ENCODE measurements at regions not wholly inside any gene's neighbourhood (a gene's known extent, or its start where the extent isn't known, plus 50 kb on each side); places are given as distances from the start of the nearest gene placed in this dataset.

DNA sequence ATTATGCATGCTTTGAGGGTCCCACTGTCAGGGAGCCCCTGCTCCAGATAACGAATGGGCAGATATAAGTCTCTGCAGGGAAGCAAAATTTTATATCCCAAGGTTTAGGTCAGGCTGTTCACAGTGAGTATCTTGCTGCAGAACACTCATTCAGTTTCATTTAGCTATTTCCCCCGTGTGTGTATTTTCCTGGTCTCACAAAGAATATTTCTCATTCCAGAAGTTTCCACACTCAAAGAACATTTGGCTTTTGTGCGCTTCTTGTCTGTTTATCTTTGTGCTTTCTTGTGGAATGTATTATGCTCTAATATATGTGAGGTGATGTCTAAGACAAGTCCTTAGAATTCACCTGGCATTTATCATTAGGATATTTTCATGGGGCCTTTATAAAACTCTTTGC, 140.4 kb upstream of the MMADHC start:
- no peaks in the 10 kb centered on the region for H3F3A ChIP-seq (ENCODE audit: insufficient read depth, low read depth)
- H3K4me1 ChIP-seq (replicated peaks; ENCODE audit: insufficient read depth): no peaks in the 10 kb centered on the region; the same call in 1 of the 2 replicates
- DNase-seq: no peak
- no peaks in the 10 kb centered on the region for H3K9me2 ChIP-seq (ENCODE audit: insufficient read depth)
- intact Hi-C loops (cut with micrococcal nuclease; ENCODE audit: unreplicated experiment): no loop called here
- ChIA-PET CTCF (no interaction called here), POLR2A (ENCODE audit: unreplicated experiment) (no interaction called here)
- no peak overlapping the region for H3K4me2 ChIP-seq
- no peak overlapping the region for H3K4me3 ChIP-seq
- H3K36me3 ChIP-seq (ENCODE audit: low read depth): no peaks in the 10 kb centered on the region
- no TSS peak for BruUV-seq (replicated peaks)
- H3K27me3 ChIP-seq (ENCODE audit: insufficient read depth, low read depth): no peaks in the 10 kb centered on the region
- no peaks in the 10 kb centered on the region for H4K20me1 ChIP-seq (ENCODE audit: insufficient read depth)
- no peak overlapping the region for H3K27ac ChIP-seq
- TF ChIP-seq, protein P1, sequence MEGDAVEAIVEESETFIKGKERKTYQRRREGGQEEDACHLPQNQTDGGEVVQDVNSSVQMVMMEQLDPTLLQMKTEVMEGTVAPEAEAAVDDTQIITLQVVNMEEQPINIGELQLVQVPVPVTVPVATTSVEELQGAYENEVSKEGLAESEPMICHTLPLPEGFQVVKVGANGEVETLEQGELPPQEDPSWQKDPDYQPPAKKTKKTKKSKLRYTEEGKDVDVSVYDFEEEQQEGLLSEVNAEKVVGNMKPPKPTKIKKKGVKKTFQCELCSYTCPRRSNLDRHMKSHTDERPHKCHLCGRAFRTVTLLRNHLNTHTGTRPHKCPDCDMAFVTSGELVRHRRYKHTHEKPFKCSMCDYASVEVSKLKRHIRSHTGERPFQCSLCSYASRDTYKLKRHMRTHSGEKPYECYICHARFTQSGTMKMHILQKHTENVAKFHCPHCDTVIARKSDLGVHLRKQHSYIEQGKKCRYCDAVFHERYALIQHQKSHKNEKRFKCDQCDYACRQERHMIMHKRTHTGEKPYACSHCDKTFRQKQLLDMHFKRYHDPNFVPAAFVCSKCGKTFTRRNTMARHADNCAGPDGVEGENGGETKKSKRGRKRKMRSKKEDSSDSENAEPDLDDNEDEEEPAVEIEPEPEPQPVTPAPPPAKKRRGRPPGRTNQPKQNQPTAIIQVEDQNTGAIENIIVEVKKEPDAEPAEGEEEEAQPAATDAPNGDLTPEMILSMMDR (conservative IDR thresholded peaks at IDR 0.05): no peak
- no peak for TF ChIP-seq EZH2 (IDR thresholded peaks at IDR 0.05; ENCODE audit: low read depth)
- no peaks in the 10 kb centered on the region for H3K79me2 ChIP-seq (ENCODE audit: low read depth)
- H3K9me3 ChIP-seq (ENCODE audit: insufficient read depth, low read depth): no peaks in the 10 kb centered on the region
- no peak overlapping the region for H2AFZ ChIP-seq

DNA sequence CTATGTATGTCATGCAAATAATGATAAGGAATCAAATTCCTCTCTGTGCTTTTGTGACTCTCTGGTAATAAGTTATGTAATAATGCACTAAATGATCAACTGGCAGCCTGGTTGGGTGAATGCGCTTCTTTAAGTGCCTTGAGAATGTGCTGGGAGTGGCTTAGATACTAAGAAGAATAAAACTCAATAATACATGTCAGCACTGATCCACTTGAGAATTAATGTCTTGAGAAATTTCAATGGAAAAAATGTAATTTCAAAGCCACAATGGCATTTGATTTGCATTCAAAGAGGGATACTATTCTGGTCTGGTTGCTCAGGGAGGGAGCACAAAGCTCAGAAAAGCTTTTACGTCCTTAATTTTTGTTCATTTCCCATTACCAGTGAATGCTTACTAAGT, 137.7 kb upstream of the MMADHC start:
- ChIA-PET CTCF (no interaction called here), POLR2A (ENCODE audit: unreplicated experiment) (no interaction called here)
- H3K27ac ChIP-seq: no peak overlapping the region
- DNase-seq: no peak
- no peaks in the 10 kb centered on the region for H3K4me1 ChIP-seq (replicated peaks; ENCODE audit: insufficient read depth)
- no peak overlapping the region for H3K4me3 ChIP-seq
- intact Hi-C loops (cut with micrococcal nuclease; ENCODE audit: unreplicated experiment): no loop called here
- H2AFZ ChIP-seq: no peak overlapping the region
- H3K9me3 ChIP-seq (ENCODE audit: insufficient read depth, low read depth): no peaks in the 10 kb centered on the region
- TF ChIP-seq, protein P1 (conservative IDR thresholded peaks at IDR 0.05): no peak
- no peak for TF ChIP-seq EZH2 (IDR thresholded peaks at IDR 0.05; ENCODE audit: low read depth)
- no TSS peak for BruUV-seq (replicated peaks)
- H3K36me3 ChIP-seq (ENCODE audit: low read depth): no peaks in the 10 kb centered on the region
- no peaks in the 10 kb centered on the region for H3K9me2 ChIP-seq (ENCODE audit: insufficient read depth)
- no peaks in the 10 kb centered on the region for H3K79me2 ChIP-seq (ENCODE audit: low read depth)
- H3K27me3 ChIP-seq (ENCODE audit: insufficient read depth, low read depth): no peaks in the 10 kb centered on the region
- H4K20me1 ChIP-seq (ENCODE audit: insufficient read depth): no peaks in the 10 kb centered on the region
- no peak overlapping the region for H3K4me2 ChIP-seq
- no peaks in the 10 kb centered on the region for H3F3A ChIP-seq (ENCODE audit: insufficient read depth, low read depth)

DNA sequence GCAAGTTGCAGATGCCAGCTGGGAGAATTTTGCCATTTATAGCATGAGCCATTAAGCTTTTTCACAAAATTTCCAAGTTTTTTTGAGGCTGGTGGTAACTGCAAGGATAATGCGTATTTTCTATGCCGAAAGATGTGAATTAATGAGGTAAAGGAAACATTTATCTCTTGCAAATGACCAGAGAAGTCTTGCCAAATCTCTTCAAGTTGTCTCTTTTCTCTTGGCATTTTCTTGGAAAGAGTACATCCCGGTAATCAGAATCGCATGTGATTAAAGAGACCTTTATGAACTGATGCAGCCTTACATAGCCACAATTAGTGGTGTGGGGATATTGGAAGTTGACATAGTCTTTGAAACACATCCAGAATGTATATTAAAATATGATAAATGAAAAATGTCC, 136.5 kb upstream of the MMADHC start:
- Histone ChIP-seq H3K4me3 (no peak overlapping the region), H3K4me2 (no peak overlapping the region), H2AFZ (no peak overlapping the region), H3K79me2 (ENCODE audit: low read depth) (no peaks in the 10 kb centered on the region), H3K9me3 (ENCODE audit: insufficient read depth, low read depth) (no peaks in the 10 kb centered on the region), H3K27ac (no peak overlapping the region), H3K36me3 (ENCODE audit: low read depth) (no peaks in the 10 kb centered on the region), H3K27me3 (ENCODE audit: insufficient read depth, low read depth) (no peaks in the 10 kb centered on the region), H3K4me1 (replicated peaks; ENCODE audit: insufficient read depth) (no peaks in the 10 kb centered on the region), H3F3A (ENCODE audit: insufficient read depth, low read depth) (no peaks in the 10 kb centered on the region), H3K9me2 (ENCODE audit: insufficient read depth) (no peaks in the 10 kb centered on the region), H4K20me1 (ENCODE audit: insufficient read depth) (no peaks in the 10 kb centered on the region)
- no peak for DNase-seq
- no TSS peak for BruUV-seq (replicated peaks)
- ChIA-PET CTCF (no interaction called here), POLR2A (ENCODE audit: unreplicated experiment) (no interaction called here)
- intact Hi-C loops (cut with micrococcal nuclease; ENCODE audit: unreplicated experiment): no loop called here
- TF ChIP-seq, protein P1 (conservative IDR thresholded peaks at IDR 0.05): no peak
- TF ChIP-seq EZH2 (IDR thresholded peaks at IDR 0.05; ENCODE audit: low read depth): no peak

All from PC-9 (cell line).